Testis (tissue), 2 donors: ENCODE measurements at regions not wholly inside any gene's neighbourhood (a gene's known extent, or its start where the extent isn't known, plus 50 kb on each side); places are given as distances from the start of the nearest gene placed in this dataset.

Experiments used
- POLR2A ChIP-seq: fragments of 450-650 bp; IDR thresholded peaks from one replicate; pipeline ENCODE4 v1.6.1; 2017; ENCODE audit warnings: antibody characterized with exemption, mild to moderate bottlenecking, moderate library complexity
- TF ChIP-seq, protein P1 (sequence below), 3 experiments: fragments of 450-650 bp in 2 of 3; fragments of 200-600 bp in 1 of 3; sonication (generic) in 1 of 3; IDR thresholded peaks; one replicate each; pipeline ENCODE4 v1.5.1; 2016 to 2019; ENCODE audit warnings: antibody characterized with exemption in 3 of 3, mild to moderate bottlenecking in 2 of 3, moderate library complexity in 1 of 3

- TF ChIP-seq POLR2A: no peak
- TF ChIP-seq, protein P1, sequence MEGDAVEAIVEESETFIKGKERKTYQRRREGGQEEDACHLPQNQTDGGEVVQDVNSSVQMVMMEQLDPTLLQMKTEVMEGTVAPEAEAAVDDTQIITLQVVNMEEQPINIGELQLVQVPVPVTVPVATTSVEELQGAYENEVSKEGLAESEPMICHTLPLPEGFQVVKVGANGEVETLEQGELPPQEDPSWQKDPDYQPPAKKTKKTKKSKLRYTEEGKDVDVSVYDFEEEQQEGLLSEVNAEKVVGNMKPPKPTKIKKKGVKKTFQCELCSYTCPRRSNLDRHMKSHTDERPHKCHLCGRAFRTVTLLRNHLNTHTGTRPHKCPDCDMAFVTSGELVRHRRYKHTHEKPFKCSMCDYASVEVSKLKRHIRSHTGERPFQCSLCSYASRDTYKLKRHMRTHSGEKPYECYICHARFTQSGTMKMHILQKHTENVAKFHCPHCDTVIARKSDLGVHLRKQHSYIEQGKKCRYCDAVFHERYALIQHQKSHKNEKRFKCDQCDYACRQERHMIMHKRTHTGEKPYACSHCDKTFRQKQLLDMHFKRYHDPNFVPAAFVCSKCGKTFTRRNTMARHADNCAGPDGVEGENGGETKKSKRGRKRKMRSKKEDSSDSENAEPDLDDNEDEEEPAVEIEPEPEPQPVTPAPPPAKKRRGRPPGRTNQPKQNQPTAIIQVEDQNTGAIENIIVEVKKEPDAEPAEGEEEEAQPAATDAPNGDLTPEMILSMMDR (IDR thresholded peaks at IDR 0.05): no peak
Measured at GRCh38 chr3:118167571-118167970, 867.1 kb downstream of the IGSF11 start.
